Activated naive CD4-positive, alpha-beta T cell treated with anti-CD3 and anti-CD28 coated beads, Interleukin-2, amount 50 U/mL, for 24 hours (primary cell): ENCODE measurements at regions not wholly inside any gene's neighbourhood (a gene's known extent, or its start where the extent isn't known, plus 50 kb on each side); places are given as distances from the start of the nearest gene placed in this dataset.

ENCODE experiments used
- H3K27ac Mint-ChIP-seq: one replicate; pipeline ENCODE4 v1.8.0; 2021; ENCODE audit warnings: mild to moderate bottlenecking, mixed read lengths
- H3K27me3 Mint-ChIP-seq: one replicate; pipeline ENCODE4 v1.8.0; 2021; ENCODE audit warnings: mixed read lengths
- H3K36me3 Mint-ChIP-seq: one replicate; pipeline ENCODE4 v1.8.0; 2021; ENCODE audit warnings: mixed read lengths
- H3K4me1 Mint-ChIP-seq: one replicate; pipeline ENCODE4 v1.8.0; 2021; ENCODE audit warnings: mixed read lengths
- H3K4me3 Mint-ChIP-seq: one replicate; pipeline ENCODE4 v1.8.0; 2021; ENCODE audit warnings: mild to moderate bottlenecking, mixed read lengths
- H3K9me3 Mint-ChIP-seq: one replicate; pipeline ENCODE4 v1.8.0; 2021; ENCODE audit warnings: mixed read lengths

DNA sequence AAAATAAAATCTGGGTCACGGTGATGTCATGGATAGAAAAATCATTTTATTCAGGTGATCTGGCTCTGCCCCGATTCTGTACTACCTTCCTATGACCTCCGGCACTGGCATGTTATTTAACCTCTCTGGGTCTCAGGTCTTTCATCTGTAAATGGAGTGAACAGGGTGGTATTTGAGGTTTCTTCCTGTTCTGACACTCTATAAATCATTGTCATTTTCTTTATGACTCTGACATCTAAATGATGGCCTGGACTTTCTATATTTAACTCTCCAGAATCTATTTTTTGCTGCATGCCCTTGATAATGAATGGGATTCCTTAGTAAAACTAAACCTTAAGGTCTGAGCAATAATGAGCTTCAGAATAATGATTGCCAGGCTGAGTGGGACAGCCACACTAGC is 422.0 kb upstream of the CNKSR2 start:
- Mint-ChIP-seq H3K4me3 (no peak overlapping the region), H3K36me3 (no peaks in the 10 kb centered on the region), H3K4me1 (no peaks in the 10 kb centered on the region), H3K27ac (no peak overlapping the region), H3K27me3 (peaks cover 2% of the 10 kb centered on the region), H3K9me3 (no peaks in the 10 kb centered on the region)

DNA sequence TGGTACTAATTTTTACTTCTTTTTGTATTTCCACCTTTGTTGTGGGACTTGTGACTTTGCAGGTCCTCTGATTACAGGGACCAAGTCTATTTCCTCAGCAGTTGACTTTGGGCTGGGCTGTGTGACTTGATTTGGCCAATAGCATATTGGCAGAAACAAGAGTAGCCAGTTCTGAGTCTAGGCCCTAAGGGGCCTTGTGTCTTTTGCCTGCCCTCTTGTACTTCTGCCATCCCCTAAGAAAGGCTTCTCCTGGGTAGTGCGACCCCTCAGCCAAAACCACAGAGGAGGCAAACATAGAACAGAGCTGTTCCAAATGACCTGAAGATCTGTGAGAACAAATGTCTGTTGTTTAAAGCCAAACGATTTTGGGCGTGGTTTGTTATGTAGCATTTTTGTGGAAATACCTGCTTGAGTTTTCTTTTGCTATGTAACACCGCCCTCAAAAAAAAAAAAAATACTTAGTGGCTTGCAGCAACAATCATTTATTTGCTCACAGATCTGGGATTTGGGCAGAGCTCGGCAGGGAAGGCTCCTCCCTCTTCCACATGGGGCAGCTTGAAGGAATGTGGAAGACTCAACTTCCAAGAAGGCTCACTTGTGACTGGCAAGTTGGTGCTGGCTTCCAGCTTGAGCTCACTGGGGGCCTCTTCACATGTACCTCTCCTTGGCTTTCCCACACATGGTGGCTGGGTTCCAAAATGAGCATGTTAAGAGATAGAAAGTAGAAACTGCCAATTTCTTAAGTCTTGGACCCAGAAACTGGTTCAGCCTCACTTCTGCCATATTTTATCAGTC is 423.0 kb upstream of the CNKSR2 start:
- Mint-ChIP-seq H3K4me3 (no peak overlapping the region), H3K27ac (no peak overlapping the region), H3K9me3 (no peaks in the 10 kb centered on the region), H3K36me3 (no peaks in the 10 kb centered on the region), H3K27me3 (peaks cover 2% of the 10 kb centered on the region), H3K4me1 (no peaks in the 10 kb centered on the region)

DNA sequence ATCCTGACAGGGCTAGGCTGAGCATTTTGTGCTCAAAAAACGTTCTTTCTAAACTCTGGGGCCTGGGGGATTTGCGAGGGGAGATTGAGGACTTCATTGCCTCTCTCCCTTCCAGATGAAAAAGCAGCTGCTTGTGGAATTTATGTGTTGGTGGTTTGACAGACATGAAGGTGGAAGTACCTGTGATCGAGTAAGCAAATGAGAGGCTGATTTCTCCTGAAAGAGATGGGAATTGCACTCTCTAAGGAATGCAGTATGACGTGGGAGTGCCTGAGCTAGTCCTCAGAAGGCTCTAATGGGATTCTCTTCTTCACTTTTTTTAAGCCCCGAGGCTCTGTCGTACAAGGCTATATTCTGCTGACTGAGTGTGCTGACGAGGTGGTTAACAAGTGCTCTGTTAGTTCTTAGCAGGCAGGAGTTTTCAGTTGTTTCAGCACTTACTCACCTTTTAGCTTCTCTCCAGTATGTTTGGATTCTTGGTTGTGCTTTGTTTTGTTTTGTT is 426.8 kb upstream of the CNKSR2 start:
- H3K9me3 Mint-ChIP-seq: no peaks in the 10 kb centered on the region
- no peaks in the 10 kb centered on the region for H3K36me3 Mint-ChIP-seq
- no peak overlapping the region for H3K27ac Mint-ChIP-seq

DNA sequence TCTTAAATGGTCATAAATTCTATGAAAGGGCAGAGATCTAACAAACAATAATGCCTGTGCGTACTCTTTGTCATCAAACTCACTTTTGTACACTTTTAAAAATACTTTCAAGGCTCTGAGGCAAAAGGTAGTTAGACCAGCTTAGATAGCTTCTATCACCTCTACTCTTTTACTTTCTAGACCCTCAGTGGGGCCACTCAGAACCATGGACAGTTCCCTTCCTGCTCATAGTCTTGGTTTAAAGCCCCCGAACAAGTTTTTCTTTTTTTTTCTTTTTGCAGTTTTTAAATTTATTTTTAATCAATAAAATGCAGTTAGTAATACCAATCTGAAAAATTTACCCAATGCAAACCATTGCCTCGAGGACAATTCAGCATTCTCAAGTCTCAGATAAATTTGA is 460.5 kb upstream of the CNKSR2 start:
- H3K27ac Mint-ChIP-seq: no peak overlapping the region
- no peaks in the 10 kb centered on the region for H3K9me3 Mint-ChIP-seq
- peaks cover 2% of the 10 kb centered on the region for H3K27me3 Mint-ChIP-seq
- no peaks in the 10 kb centered on the region for H3K36me3 Mint-ChIP-seq
- no peaks in the 10 kb centered on the region for H3K4me1 Mint-ChIP-seq
- H3K4me3 Mint-ChIP-seq: no peak overlapping the region

More for the DNA sequence above, 426.8 kb upstream of the CNKSR2 start:
- Mint-ChIP-seq H3K4me1 (no peaks in the 10 kb centered on the region), H3K4me3 (no peak overlapping the region), H3K27me3 (peaks cover 2% of the 10 kb centered on the region)

DNA sequence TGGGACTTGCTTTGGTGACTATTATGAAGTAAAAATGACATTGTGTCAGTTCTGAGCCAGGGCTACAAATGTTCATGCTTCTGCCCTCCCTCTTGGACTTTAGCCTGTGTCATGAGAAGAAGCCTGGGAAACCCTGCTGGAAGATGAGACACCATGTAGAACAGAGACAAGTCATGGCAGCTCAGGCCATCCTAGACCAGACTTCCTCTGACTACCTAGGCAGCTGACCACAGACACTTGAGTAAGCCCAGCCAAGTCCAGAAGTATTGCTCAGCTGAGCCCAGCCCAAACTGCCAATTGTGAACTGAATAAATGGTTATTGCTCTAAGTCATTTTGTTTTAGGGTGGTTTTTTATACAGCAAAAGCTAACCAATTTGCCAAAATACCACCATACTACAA is 467.6 kb upstream of the CNKSR2 start:
- no peaks in the 10 kb centered on the region for H3K4me1 Mint-ChIP-seq
- H3K27ac Mint-ChIP-seq: no peak overlapping the region
- H3K9me3 Mint-ChIP-seq: no peaks in the 10 kb centered on the region
- H3K4me3 Mint-ChIP-seq: no peak overlapping the region
- H3K36me3 Mint-ChIP-seq: no peaks in the 10 kb centered on the region
- no peaks in the 10 kb centered on the region for H3K27me3 Mint-ChIP-seq

DNA sequence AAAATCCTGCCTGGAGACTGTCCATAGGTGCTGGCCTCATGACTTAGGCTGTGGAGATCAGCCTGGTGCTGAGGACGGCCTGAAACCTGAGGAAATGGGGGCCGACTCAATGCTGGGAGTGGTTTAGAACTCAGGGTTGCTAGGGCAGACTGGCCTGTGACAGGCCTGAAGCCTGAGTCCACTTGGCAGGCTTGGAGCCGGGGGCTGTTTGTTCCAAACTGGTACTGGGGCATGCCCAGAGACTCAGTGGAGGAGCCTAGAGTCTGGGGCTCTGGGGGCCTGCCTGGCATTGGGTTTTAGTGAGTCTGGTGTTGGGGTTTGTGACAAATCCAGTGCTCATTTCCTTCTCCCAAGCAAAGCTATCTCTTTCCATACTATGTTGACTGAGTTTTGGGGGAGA is 489.7 kb upstream of the CNKSR2 start:
- Mint-ChIP-seq H3K27ac (no peak overlapping the region), H3K4me3 (no peak overlapping the region)

DNA sequence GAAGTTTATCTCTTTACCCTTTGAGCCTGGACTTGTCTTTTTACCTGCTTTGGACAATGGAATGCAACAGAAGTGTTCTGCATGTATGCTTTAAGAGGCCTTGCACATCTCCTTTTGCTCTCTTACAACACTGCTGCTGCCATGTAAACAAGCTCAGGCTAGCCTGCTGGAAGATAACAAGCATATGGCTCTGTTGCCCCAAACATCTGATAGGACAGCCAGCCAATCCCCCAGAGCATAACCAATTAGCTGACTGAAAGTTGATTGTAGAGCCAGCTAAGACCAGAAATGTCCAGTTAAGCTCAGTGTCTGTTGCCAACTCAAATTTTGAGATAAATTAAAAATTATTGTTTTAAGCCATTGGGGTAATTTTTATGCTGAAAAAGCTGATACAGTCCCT is 510.6 kb upstream of the CNKSR2 start:
- Mint-ChIP-seq H3K4me1 (no peaks in the 10 kb centered on the region), H3K4me3 (no peak overlapping the region), H3K36me3 (no peaks in the 10 kb centered on the region), H3K27ac (no peak overlapping the region), H3K9me3 (no peaks in the 10 kb centered on the region), H3K27me3 (no peaks in the 10 kb centered on the region)

More for the DNA sequence above, 489.7 kb upstream of the CNKSR2 start:
- H3K27me3 Mint-ChIP-seq: no peaks in the 10 kb centered on the region
- H3K4me1 Mint-ChIP-seq: no peaks in the 10 kb centered on the region
- H3K9me3 Mint-ChIP-seq: no peaks in the 10 kb centered on the region
- H3K36me3 Mint-ChIP-seq: no peaks in the 10 kb centered on the region

DNA sequence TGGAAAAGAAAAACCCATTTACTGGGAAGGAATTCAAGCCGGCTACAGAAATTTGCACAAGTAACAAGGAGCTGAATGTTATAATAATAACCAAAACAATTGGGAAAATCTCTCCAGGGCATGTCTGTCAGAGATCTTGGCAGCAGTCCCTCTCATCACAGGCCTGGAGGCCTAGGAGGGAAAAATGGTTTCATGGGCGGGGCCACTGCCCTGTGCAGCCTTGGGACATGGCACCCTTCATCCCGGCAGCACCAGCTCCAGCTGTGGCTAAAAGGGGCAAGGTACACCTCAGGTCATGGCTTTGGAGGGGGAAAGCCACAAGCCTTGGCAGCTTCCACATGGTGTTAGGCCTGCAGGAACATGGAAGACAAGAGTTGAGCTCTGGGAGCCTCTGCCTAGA is 513.1 kb upstream of the CNKSR2 start:
- Mint-ChIP-seq H3K36me3 (no peaks in the 10 kb centered on the region), H3K9me3 (no peaks in the 10 kb centered on the region)

DNA sequence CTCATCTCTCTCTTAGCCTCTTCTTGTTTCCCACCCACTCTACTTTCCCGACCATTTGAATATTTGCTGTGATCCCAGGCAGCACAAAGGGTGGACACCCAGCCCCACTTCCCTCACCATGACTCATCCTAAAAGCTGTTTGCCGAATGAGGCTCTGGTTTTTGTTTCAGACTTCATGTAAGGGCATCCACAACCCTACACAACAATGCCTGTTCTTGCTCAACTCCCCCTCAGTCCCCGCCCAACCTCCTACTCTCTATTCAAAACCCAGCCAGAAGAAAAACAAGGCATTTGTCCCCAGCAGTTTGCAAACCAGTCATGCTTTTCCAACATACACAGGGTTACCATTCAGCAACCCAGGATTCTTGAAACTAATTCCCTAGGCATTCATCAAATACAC is 516.5 kb upstream of the CNKSR2 start:
- H3K4me1 Mint-ChIP-seq: no peaks in the 10 kb centered on the region
- no peaks in the 10 kb centered on the region for H3K27me3 Mint-ChIP-seq
- H3K4me3 Mint-ChIP-seq: no peak overlapping the region
- H3K9me3 Mint-ChIP-seq: no peaks in the 10 kb centered on the region
- no peaks in the 10 kb centered on the region for H3K36me3 Mint-ChIP-seq
- H3K27ac Mint-ChIP-seq: no peak overlapping the region

More for the DNA sequence above, 513.1 kb upstream of the CNKSR2 start:
- H3K4me1 Mint-ChIP-seq: no peaks in the 10 kb centered on the region
- no peak overlapping the region for H3K27ac Mint-ChIP-seq
- H3K4me3 Mint-ChIP-seq: no peak overlapping the region
- no peaks in the 10 kb centered on the region for H3K27me3 Mint-ChIP-seq

DNA sequence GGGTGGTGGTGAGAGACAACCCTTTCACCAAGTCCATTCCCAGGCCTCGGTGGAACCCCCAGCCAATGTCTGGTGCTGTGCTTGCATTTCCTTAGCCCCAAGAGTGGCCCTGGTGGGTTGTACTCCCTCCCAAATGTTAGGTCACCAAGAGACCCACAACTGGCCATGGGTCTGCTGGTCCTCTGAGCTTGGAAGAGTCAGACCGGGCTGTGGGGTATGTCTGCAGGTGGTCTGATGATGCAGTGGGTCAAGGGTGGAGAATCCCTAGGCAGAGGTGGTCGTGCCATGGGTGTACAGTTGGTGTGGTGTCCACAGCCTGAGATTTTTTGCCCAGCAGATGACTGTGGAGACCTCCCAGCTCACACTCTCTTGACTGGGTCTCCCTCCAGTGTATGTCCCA is 535.7 kb upstream of the CNKSR2 start:
- Mint-ChIP-seq H3K9me3 (no peaks in the 10 kb centered on the region), H3K4me1 (no peaks in the 10 kb centered on the region), H3K36me3 (no peaks in the 10 kb centered on the region), H3K27me3 (peaks cover 3% of the 10 kb centered on the region), H3K27ac (no peak overlapping the region), H3K4me3 (no peak overlapping the region)

DNA sequence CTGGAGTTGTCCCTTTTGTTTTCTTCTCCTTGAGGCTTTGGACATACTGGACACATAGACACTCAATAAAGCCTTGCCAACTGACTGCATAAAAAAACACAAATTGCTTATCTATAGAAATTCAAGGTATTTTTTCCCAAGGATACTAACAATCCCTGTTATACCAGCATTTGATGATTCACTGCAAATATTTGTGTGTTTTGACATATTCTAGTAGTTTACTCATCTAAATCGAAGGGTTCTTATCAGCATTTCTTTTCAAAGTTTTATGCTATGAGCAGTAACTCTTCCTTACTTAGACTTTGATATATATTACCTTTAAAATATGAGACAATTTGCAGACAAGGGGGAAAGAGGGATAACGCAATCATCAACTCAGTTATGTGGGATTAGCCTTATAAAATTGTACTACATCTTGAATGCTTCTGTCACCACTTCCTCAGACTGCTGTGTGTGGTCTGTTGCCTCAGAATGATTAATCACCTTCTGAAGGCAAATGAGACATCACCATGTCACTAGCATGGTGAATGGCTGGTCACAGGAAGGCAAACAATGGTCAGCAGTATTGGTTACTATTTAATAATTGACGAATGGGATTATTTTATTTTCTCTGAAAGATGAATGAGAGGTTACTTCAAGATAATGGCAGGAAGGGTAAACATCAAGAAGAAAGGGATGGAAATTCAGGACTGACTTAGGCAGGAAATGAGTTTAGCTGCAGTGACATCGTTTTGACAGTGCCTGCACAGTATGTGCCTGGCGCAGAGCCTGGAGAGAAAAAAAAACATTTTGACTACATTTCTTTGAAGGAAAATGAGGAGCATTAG is 544.3 kb upstream of the CNKSR2 start:
- H3K9me3 Mint-ChIP-seq: no peaks in the 10 kb centered on the region
- no peak overlapping the region for H3K4me3 Mint-ChIP-seq
- no peaks in the 10 kb centered on the region for H3K36me3 Mint-ChIP-seq
- no peaks in the 10 kb centered on the region for H3K4me1 Mint-ChIP-seq
- no peak overlapping the region for H3K27ac Mint-ChIP-seq
- no peaks in the 10 kb centered on the region for H3K27me3 Mint-ChIP-seq

DNA sequence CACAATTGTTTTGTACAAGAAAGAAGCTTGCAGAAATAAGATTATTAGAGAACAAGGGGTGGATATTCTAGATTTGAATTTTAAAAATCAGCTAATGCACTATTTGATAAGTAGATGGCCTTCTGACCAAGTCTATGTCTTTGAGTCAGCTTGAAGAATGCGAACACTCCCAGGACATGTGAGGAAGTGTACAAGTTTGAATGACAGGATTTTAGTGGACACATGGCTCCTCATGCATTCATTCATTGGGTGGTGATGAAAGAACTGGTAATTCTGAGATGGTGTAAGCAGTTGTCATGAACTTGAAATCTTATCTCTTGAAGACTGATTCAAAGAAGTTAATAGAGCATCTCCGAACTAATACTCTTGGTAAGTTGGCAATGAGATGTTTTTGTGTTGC is 548.2 kb upstream of the CNKSR2 start:
- Mint-ChIP-seq H3K27me3 (no peaks in the 10 kb centered on the region), H3K27ac (no peak overlapping the region), H3K36me3 (no peaks in the 10 kb centered on the region), H3K4me3 (no peak overlapping the region), H3K4me1 (no peaks in the 10 kb centered on the region), H3K9me3 (no peaks in the 10 kb centered on the region)

DNA sequence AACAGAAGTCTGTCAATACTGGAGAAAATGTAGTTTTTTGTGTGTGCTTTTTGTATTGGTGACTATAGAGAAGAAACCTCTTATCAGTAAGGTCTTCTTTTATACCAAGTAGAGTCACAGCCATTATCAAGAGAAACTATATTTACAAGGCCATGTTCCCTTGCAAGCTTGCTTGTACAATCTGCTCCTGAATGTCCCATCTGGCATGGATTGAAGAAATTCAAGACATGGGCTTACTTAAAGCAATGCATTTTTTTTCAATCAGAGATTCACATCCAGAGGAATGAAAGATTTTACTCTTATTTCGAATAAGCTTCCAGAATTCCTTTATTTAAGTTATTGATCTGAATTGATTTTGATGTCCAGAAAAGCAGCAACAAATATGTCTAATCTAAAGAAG is 537.3 kb upstream of the RPS6KA3 start:
- Mint-ChIP-seq H3K9me3 (no peaks in the 10 kb centered on the region), H3K27me3 (no peaks in the 10 kb centered on the region), H3K4me3 (no peak overlapping the region), H3K4me1 (no peaks in the 10 kb centered on the region), H3K27ac (no peak overlapping the region), H3K36me3 (no peaks in the 10 kb centered on the region)

DNA sequence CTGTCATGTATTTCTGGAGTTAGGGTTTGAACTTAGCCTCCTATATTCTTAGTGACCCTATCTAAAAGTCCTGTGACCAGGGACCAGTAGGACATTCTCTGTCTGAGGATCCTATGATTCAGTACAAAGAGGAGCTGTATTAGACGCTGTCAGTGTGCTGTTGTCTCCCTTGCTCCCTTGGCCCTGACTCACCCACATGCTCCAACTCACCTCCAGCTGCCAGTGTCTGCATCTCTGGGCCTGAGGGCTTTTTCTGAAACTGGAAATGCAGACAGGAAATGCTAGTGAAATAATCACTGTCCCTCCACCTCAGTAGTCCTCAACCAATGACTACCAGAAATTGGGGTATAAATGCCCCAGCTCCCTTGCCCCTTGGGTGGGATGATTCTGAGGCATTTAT is 535.3 kb upstream of the RPS6KA3 start:
- no peak overlapping the region for H3K4me3 Mint-ChIP-seq
- H3K36me3 Mint-ChIP-seq: no peaks in the 10 kb centered on the region
- no peaks in the 10 kb centered on the region for H3K9me3 Mint-ChIP-seq
- H3K27me3 Mint-ChIP-seq: no peaks in the 10 kb centered on the region
- no peak overlapping the region for H3K27ac Mint-ChIP-seq
- H3K4me1 Mint-ChIP-seq: no peaks in the 10 kb centered on the region

DNA sequence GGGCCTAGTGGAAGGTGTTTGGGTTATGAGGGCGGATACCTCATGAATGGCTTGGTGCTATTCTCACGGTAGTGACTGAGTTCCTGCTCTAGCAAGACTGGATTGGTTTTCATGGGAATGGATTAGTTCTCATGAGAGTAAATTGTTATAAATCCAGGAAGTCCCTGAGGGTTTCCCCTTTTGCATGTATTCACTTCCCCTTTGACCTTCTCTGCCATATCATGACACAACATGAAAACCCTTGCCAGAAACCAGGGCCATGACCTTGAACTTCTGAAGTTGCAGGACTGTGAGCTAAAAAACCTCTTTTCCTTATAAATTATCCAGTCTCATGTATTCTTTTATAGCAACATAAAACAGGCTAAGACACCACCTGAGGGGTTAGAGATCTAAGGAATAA is 529.7 kb upstream of the RPS6KA3 start:
- Mint-ChIP-seq H3K4me1 (no peaks in the 10 kb centered on the region), H3K27me3 (no peaks in the 10 kb centered on the region), H3K9me3 (no peaks in the 10 kb centered on the region), H3K27ac (no peak overlapping the region), H3K36me3 (no peaks in the 10 kb centered on the region), H3K4me3 (no peak overlapping the region)

DNA sequence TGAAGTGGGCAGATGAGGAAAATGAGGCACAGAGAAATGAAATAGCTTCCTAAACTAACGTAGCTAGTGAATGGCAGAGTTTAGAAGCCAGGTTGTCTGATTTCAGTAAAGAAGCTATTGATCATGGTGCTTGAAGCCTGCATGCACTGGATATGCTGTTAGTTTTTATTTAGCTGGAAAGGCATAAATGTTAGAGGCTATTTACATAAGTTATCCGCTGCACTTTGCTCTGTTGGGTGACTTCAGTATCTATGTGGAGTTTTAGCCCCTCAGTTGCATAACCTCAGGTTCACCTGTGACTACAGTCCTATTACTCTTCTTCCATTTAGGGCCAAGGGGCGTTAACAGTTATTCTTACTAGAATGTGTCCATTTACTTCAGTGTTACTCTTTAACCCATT is 522.4 kb upstream of the RPS6KA3 start:
- H3K9me3 Mint-ChIP-seq: no peaks in the 10 kb centered on the region
- H3K27ac Mint-ChIP-seq: no peak overlapping the region
- no peaks in the 10 kb centered on the region for H3K27me3 Mint-ChIP-seq
- H3K4me3 Mint-ChIP-seq: no peak overlapping the region
- no peaks in the 10 kb centered on the region for H3K4me1 Mint-ChIP-seq
- H3K36me3 Mint-ChIP-seq: no peaks in the 10 kb centered on the region
